CD1c-positive myeloid dendritic cell (primary cell): ENCODE measurements at regions not wholly inside any gene's neighbourhood (a gene's known extent, or its start where the extent isn't known, plus 50 kb on each side); places are given as distances from the start of the nearest gene placed in this dataset.

Experiments used
- DNase-seq: peaks from one replicate; pipeline ENCODE4 v3.0.0-alpha.2; 2016; ENCODE audit errors: extremely low spot score

- no peak for DNase-seq
Measured at GRCh38 chr13:39858794-39859193, 203.3 kb downstream of the COG6 start.

GRCh38 chr13:39859898-39860297 is 204.4 kb downstream of the COG6 start:
- no peak for DNase-seq

- no peak for DNase-seq
Measured at GRCh38 chr13:39862900-39863299, 207.4 kb downstream of the COG6 start.

- DNase-seq: no peak
Measured at GRCh38 chr13:39864221-39864620, 208.8 kb downstream of the COG6 start.

GRCh38 chr13:39866722-39867121 is 211.3 kb downstream of the COG6 start:
- no peak for DNase-seq

- DNase-seq: no peak
Measured at GRCh38 chr13:39867807-39868206, 212.3 kb downstream of the COG6 start.

- no peak for DNase-seq
Measured at GRCh38 chr13:39870197-39870747, 214.8 kb downstream of the COG6 start.

- DNase-seq: no peak
Measured at GRCh38 chr13:39874331-39875053, 219.0 kb downstream of the COG6 start.

GRCh38 chr13:39875111-39875987 is 219.9 kb downstream of the COG6 start:
- DNase-seq: no peak

GRCh38 chr13:39876258-39876657 is 220.8 kb downstream of the COG6 start:
- DNase-seq: no peak

GRCh38 chr13:39877134-39877533 is 221.7 kb downstream of the COG6 start:
- DNase-seq: no peak

- no peak for DNase-seq
Measured at GRCh38 chr13:39879286-39880035, 224.0 kb downstream of the COG6 start.

GRCh38 chr13:39881383-39881782 is 225.9 kb downstream of the COG6 start:
- no peak for DNase-seq

- DNase-seq: no peak
Measured at GRCh38 chr13:39881887-39882286, 226.4 kb downstream of the COG6 start.

GRCh38 chr13:39884166-39884565 is 228.7 kb downstream of the COG6 start:
- no peak for DNase-seq

GRCh38 chr13:39886336-39886735 is 230.9 kb downstream of the COG6 start:
- DNase-seq: no peak

- no peak for DNase-seq
Measured at GRCh38 chr13:39887387-39887786, 231.9 kb downstream of the COG6 start.

- no peak for DNase-seq
Measured at GRCh38 chr13:39888865-39889810, 233.7 kb downstream of the COG6 start.

- no peak for DNase-seq
Measured at GRCh38 chr13:39890537-39890936, 235.1 kb downstream of the COG6 start.

GRCh38 chr13:39892721-39893685 is 237.5 kb downstream of the COG6 start:
- DNase-seq: no peak
